ENCODE measurements at regions not wholly inside any gene's neighbourhood (a gene's known extent, or its start where the extent isn't known, plus 50 kb on each side); places are given as distances from the start of the nearest gene placed in this dataset. TPM values are rescaled to one million over a fixed set of nuclear protein-coding genes. Genes with fewer than 3 reads are reported as not detected.
A peak's percentile ranks its signal among the peaks of the same experiment; 100 is the strongest.

- Histone ChIP-seq H3K79me2 (ENCODE audit: insufficient read depth, low read length) (no peaks in the 10 kb centered on the region), H3K9me3 (ENCODE audit: low read depth, low read length) (no peaks in the 10 kb centered on the region), H3K36me3 (ENCODE audit: insufficient read depth, low read length) (no peaks in the 10 kb centered on the region), H2AFZ (ENCODE audit: low read length) (peak overlapping the region; percentile 37), H3K4me2 (ENCODE audit: insufficient read depth, low read length) (no peak overlapping the region), H4K20me1 (ENCODE audit: insufficient read depth, low read length) (no peaks in the 10 kb centered on the region), H3K4me3 (ENCODE audit: insufficient read depth, low read length) (no peak overlapping the region), H3K4me1 (ENCODE audit: insufficient read depth, low read length) (no peaks in the 10 kb centered on the region), H3K27me3 (ENCODE audit: insufficient read depth, low read length) (no peaks in the 10 kb centered on the region), H3K27ac (ENCODE audit: low read depth, low read length) (no peak overlapping the region)
- no peak for DNase-seq (ENCODE audit: insufficient read length, low spot score, missing footprints)
- no peak for TF ChIP-seq CTCF (IDR thresholded peaks at IDR 0.05; ENCODE audit: extremely low read depth, low read depth, low read length)
Measured at GRCh38 chr2:192250961-192251360, 56.2 kb upstream of the TMEFF2 start.

- Histone ChIP-seq H3K36me3 (ENCODE audit: insufficient read depth, low read length) (no peaks in the 10 kb centered on the region), H3K4me3 (ENCODE audit: insufficient read depth, low read length) (no peak overlapping the region), H3K79me2 (ENCODE audit: insufficient read depth, low read length) (no peaks in the 10 kb centered on the region), H3K4me1 (ENCODE audit: insufficient read depth, low read length) (no peaks in the 10 kb centered on the region), H3K27ac (ENCODE audit: low read depth, low read length) (no peak overlapping the region), H2AFZ (ENCODE audit: low read length) (no peak overlapping the region), H3K4me2 (ENCODE audit: insufficient read depth, low read length) (no peak overlapping the region), H3K9me3 (ENCODE audit: low read depth, low read length) (no peaks in the 10 kb centered on the region), H4K20me1 (ENCODE audit: insufficient read depth, low read length) (no peaks in the 10 kb centered on the region), H3K27me3 (ENCODE audit: insufficient read depth, low read length) (no peaks in the 10 kb centered on the region)
- TF ChIP-seq CTCF (IDR thresholded peaks at IDR 0.05; ENCODE audit: extremely low read depth, low read depth, low read length) = no peak
- no peak for DNase-seq (ENCODE audit: insufficient read length, low spot score, missing footprints)
Measured at GRCh38 chr2:192247456-192247855, 52.7 kb upstream of the TMEFF2 start.

GRCh38 chr2:192246297-192246696 is 51.6 kb upstream of the TMEFF2 start:
- H3K79me2 ChIP-seq (ENCODE audit: insufficient read depth, low read length) = no peaks in the 10 kb centered on the region
- H3K27ac ChIP-seq (ENCODE audit: low read depth, low read length) = no peak overlapping the region
- no peak for TF ChIP-seq CTCF (IDR thresholded peaks at IDR 0.05; ENCODE audit: extremely low read depth, low read depth, low read length)
- no peak overlapping the region for H3K4me3 ChIP-seq (ENCODE audit: insufficient read depth, low read length)
- DNase-seq (ENCODE audit: insufficient read length, low spot score, missing footprints) = no peak
- H3K9me3 ChIP-seq (ENCODE audit: low read depth, low read length) = no peaks in the 10 kb centered on the region
- no peaks in the 10 kb centered on the region for H4K20me1 ChIP-seq (ENCODE audit: insufficient read depth, low read length)
- H3K27me3 ChIP-seq (ENCODE audit: insufficient read depth, low read length) = no peaks in the 10 kb centered on the region
- no peaks in the 10 kb centered on the region for H3K36me3 ChIP-seq (ENCODE audit: insufficient read depth, low read length)
- no peak overlapping the region for H2AFZ ChIP-seq (ENCODE audit: low read length)
- no peaks in the 10 kb centered on the region for H3K4me1 ChIP-seq (ENCODE audit: insufficient read depth, low read length)
- no peak overlapping the region for H3K4me2 ChIP-seq (ENCODE audit: insufficient read depth, low read length)

GRCh38 chr2:192245329-192245728 is 50.6 kb upstream of the TMEFF2 start:
- H3K27me3 ChIP-seq (ENCODE audit: insufficient read depth, low read length) = no peaks in the 10 kb centered on the region
- H3K4me2 ChIP-seq (ENCODE audit: insufficient read depth, low read length) = no peak overlapping the region
- no peaks in the 10 kb centered on the region for H3K79me2 ChIP-seq (ENCODE audit: insufficient read depth, low read length)
- TF ChIP-seq CTCF (IDR thresholded peaks at IDR 0.05; ENCODE audit: extremely low read depth, low read depth, low read length) = no peak
- no peak overlapping the region for H2AFZ ChIP-seq (ENCODE audit: low read length)
- no peaks in the 10 kb centered on the region for H3K4me1 ChIP-seq (ENCODE audit: insufficient read depth, low read length)
- DNase-seq (ENCODE audit: insufficient read length, low spot score, missing footprints) = no peak
- no peaks in the 10 kb centered on the region for H3K9me3 ChIP-seq (ENCODE audit: low read depth, low read length)
- no peak overlapping the region for H3K27ac ChIP-seq (ENCODE audit: low read depth, low read length)
- H3K36me3 ChIP-seq (ENCODE audit: insufficient read depth, low read length) = no peaks in the 10 kb centered on the region
- no peaks in the 10 kb centered on the region for H4K20me1 ChIP-seq (ENCODE audit: insufficient read depth, low read length)
- H3K4me3 ChIP-seq (ENCODE audit: insufficient read depth, low read length) = no peak overlapping the region

Small RNA genes in the stretch of these regions (small RNA-seq; reads per million reads assigned to genes)
- not detected for gene AC068135.1
- not detected for gene AC074290.1
- gene RF00017 = not detected
- not detected for gene RF00273
- gene RNU6-169P = not detected

Measured in osteoblast (primary cell).